Heart left ventricle (tissue), 13 donors: ENCODE measurements at regions not wholly inside any gene's neighbourhood (a gene's known extent, or its start where the extent isn't known, plus 50 kb on each side); places are given as distances from the start of the nearest gene placed in this dataset.

ENCODE experiments used
- POLR2A ChIP-seq, 2 donors: fragments of 450-650 bp; IDR thresholded peaks; one replicate each; pipeline ENCODE4 v1.6.1; 2017; ENCODE audit warnings: antibody characterized with exemption in 2 of 2, mild to moderate bottlenecking in 2 of 2, moderate library complexity in 2 of 2
- TF ChIP-seq, protein P1 (sequence below), 12 donors: fragments of 200-600 bp; sonication (generic) in 4 of 12; IDR thresholded peaks; one replicate each; pipeline versions ENCODE4 v1.5.0 to v1.8.0; 2018 to 2022; ENCODE audit warnings: antibody characterized with exemption in 12 of 12, mild to moderate bottlenecking in 5 of 12
- donor health status: ischemic (EF 13 %, LVEDD 7.1; RV severe dilation, severe dysfunction).
- donor health status: DM: no; HTN: yes; CAD: no.
- donor health status: DM: no; HTN: no; CAD: no.
- donor health status: ischemic (EF 25% LVEDD 6.9; RV normal size, moderate dysfunction).
- donor health status: ischemic (EF 25% LVEDD 5.7; RV mildly dilated, moderate dysfunction).
- donor health status: ischemic (EF 35%, LVEDD 5.7; RV mildly dilated, moderate dysfunction).
- donor health status: nonischemic (EF 11% LVEDD 7.7; RV severe dilation, severe dysfunction).
- donor health status: DM: yes; HTN: yes; CAD: no.
- donor health status: PGD.
- donor health status: ischemic (EF 29% LVEDD 5.4; RV normal size, mild dysfunction).
- donor health status: nonischemic (EF 23%, LVEDD 6.1; RV moderate dilation, normal function).

DNA sequence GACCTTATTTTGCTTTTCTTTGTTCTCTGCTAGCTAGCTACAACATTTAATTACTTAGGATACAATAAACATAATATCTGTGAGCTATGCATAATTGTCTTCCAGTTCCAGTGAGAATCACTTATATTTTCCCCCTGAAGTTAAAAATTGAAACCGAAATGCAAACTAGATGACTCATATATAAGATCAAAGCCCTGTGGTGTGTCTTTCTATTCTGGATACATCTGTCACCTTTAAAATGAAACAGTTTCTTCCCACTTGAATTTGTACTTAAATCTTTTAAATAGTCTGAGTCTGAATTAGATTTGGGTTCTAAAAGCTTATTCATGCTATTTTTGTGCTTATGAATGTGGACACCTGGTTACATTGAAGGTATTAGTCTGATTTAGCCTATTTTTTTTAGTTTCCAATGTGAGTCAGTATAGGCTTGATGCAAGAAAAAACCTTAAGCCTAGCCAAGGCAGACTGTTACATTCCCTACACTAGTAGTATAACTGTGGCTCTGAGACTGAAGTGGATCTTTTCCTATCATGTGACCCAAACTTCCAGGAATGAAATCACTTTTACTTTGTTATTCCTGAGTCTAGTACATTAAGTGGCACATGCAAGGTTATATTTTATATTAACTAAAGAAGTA, 703.5 kb upstream of the RGMB start:
- TF ChIP-seq, protein P1, sequence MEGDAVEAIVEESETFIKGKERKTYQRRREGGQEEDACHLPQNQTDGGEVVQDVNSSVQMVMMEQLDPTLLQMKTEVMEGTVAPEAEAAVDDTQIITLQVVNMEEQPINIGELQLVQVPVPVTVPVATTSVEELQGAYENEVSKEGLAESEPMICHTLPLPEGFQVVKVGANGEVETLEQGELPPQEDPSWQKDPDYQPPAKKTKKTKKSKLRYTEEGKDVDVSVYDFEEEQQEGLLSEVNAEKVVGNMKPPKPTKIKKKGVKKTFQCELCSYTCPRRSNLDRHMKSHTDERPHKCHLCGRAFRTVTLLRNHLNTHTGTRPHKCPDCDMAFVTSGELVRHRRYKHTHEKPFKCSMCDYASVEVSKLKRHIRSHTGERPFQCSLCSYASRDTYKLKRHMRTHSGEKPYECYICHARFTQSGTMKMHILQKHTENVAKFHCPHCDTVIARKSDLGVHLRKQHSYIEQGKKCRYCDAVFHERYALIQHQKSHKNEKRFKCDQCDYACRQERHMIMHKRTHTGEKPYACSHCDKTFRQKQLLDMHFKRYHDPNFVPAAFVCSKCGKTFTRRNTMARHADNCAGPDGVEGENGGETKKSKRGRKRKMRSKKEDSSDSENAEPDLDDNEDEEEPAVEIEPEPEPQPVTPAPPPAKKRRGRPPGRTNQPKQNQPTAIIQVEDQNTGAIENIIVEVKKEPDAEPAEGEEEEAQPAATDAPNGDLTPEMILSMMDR (IDR thresholded peaks at IDR 0.05), result no peak
- TF ChIP-seq POLR2A (IDR thresholded peaks at IDR 0.05), result no peak
